ENCODE measurements at regions not wholly inside any gene's neighbourhood (a gene's known extent, or its start where the extent isn't known, plus 50 kb on each side); places are given as distances from the start of the nearest gene placed in this dataset.

DNA sequence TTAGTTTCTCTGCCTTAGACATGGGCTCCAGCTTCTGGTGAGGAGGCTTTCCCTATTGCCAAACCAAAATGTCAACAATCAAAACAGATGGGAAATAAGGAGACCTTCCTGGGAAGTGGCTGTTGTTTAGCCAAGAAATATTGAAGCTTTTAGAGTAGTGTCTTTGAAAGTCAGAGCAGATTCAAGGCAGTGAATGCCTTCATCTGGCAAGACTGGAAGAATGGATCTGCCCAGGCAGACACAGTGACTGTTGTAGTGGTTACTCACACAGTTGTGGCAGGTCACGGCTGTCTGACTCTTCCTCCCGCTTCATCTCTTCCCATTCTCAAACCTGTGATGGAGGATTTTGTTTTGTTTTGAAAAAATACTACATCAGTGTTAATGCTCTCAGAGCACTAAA lies 154.1 kb upstream of the ADO start:
- Histone ChIP-seq H3K79me2 (ENCODE audit: control insufficient read depth, insufficient read depth, low read length) (no peaks in the 10 kb centered on the region), H3K36me3 (replicated peaks in 1 of 2; ENCODE audit: control extremely low read depth in 1 of 2, control insufficient read depth in 1 of 2, extremely low read depth in 1 of 2, insufficient read depth in 2 of 2, low read length in 1 of 2) (no peaks in the 10 kb centered on the region), H3K4me1 (ENCODE audit: control insufficient read depth in 2 of 2, insufficient read depth in 2 of 2, low read length in 2 of 2) (peaks cover 56 to 60% of the 10 kb centered on the region in 2 donors), H3K9me3 (ENCODE audit: control extremely low read depth in 1 of 3, control insufficient read depth in 2 of 3, insufficient read depth in 1 of 3, low read length in 2 of 3) (peaks cover 0 to 12% (median 11%) of the 10 kb centered on the region in 3 donors), H4K20me1 (ENCODE audit: control insufficient read depth, insufficient read depth, low read length, poor library complexity, severe bottlenecking) (no peaks in the 10 kb centered on the region), H3K27me3 (replicated peaks in 1 of 4; ENCODE audit: control extremely low read depth in 1 of 4, control insufficient read depth in 3 of 4, insufficient read depth in 4 of 4, low read length in 3 of 4) (peaks cover 0 to 18% (median 0%) of the 10 kb centered on the region in 4 experiments), H3K4me3 (ENCODE audit: control extremely low read depth in 1 of 5, extremely low read depth in 1 of 5, insufficient read depth in 1 of 5, low read depth in 2 of 5, low read length in 4 of 5) (no peak overlapping the region), H2AFZ (ENCODE audit: insufficient read depth, low read depth, low read length, poor library complexity, severe bottlenecking) (no peak overlapping the region), H3K27ac (ENCODE audit: low read length in 2 of 2) (no peak overlapping the region), H3K9ac (ENCODE audit: low read length) (no peak overlapping the region), H3K4me2 (replicated peaks; ENCODE audit: low read depth, low read length, poor library complexity, severe bottlenecking) (no peak overlapping the region)
- WGBS (ENCODE audit: insufficient coverage) = no CpG with 5 or more reads among the region's 2 CpGs
- POLR2A ChIA-PET = no interaction called here
- Mint-ChIP-seq H3K27me3 (no peaks in the 10 kb centered on the region), H3K9me3 (ENCODE audit: insufficient read depth) (peaks cover 6% of the 10 kb centered on the region), H3K4me1 (peaks cover 62% of the 10 kb centered on the region), H3K4me3 (no peak overlapping the region), H3K27ac (no peak overlapping the region)
- no peak for DNase-seq
- ATAC-seq (ENCODE audit: low read depth) = no peak
- TF ChIP-seq CTCF (IDR thresholded peaks at IDR 0.05) (no peak), EZH2 (IDR thresholded peaks at IDR 0.05; ENCODE audit: borderline replicate concordance, insufficient read depth, low read depth, low read length, poor library complexity, severe bottlenecking) (no peak)
- intact Hi-C loops (cut with micrococcal nuclease) = no loop called here
- CTCF ChIA-PET = interaction anchor here (3.3 kb wide), 1 partner anchor 13 kb away, joined by 7 read pairs; no protein-coding TSS in a partner anchor

DNA sequence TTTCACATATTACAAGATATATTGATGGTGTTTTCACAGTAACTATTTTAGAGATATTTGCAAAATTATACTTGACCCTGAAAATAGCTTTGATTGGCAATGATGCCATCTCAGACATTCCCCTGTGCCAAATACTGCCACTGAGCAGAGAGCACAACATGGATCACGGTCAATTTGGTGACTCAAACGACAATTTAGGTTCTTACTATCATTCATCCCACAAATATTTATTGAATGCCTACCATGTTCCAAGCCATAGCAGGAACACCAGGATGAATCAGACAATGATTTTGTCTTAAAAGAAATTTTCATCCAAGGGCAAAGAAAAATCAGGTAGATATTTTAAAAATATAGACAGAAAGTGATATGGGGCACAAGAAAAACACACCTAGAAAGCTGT lies 153.2 kb upstream of the ADO start:
- 56% methylated on average over 2 of the region's 2 CpGs for WGBS (ENCODE audit: insufficient coverage)
- Mint-ChIP-seq H3K27me3 (no peaks in the 10 kb centered on the region), H3K4me1 (peaks cover 67% of the 10 kb centered on the region), H3K9me3 (ENCODE audit: insufficient read depth) (peaks cover 9% of the 10 kb centered on the region), H3K4me3 (no peak overlapping the region), H3K27ac (no peak overlapping the region)
- no peak overlapping the region for H3K4me2 ChIP-seq (replicated peaks; ENCODE audit: low read depth, low read length, poor library complexity, severe bottlenecking)
- peaks cover 0 to 17% (median 16%) of the 10 kb centered on the region in 3 donors for H3K9me3 ChIP-seq (ENCODE audit: control extremely low read depth in 1 of 3, control insufficient read depth in 2 of 3, insufficient read depth in 1 of 3, low read length in 2 of 3)
- ATAC-seq (ENCODE audit: low read depth) = no peak
- DNase-seq = no peak
- ChIA-PET POLR2A (interaction anchor here (0.8 kb wide), 1 partner anchor 13 kb away, joined by 4 read pairs; no protein-coding TSS in a partner anchor), CTCF (interaction anchor here (3.3 kb wide), 1 partner anchor 14 kb away, joined by 7 read pairs; no protein-coding TSS in a partner anchor)
- H3K36me3 ChIP-seq (replicated peaks in 1 of 2; ENCODE audit: control extremely low read depth in 1 of 2, control insufficient read depth in 1 of 2, extremely low read depth in 1 of 2, insufficient read depth in 2 of 2, low read length in 1 of 2) = no peaks in the 10 kb centered on the region
- H2AFZ ChIP-seq (ENCODE audit: insufficient read depth, low read depth, low read length, poor library complexity, severe bottlenecking) = no peak overlapping the region
- no peaks in the 10 kb centered on the region for H3K79me2 ChIP-seq (ENCODE audit: control insufficient read depth, insufficient read depth, low read length)
- TF ChIP-seq CTCF (IDR thresholded peaks at IDR 0.05) = no peak
- TF ChIP-seq EZH2 (IDR thresholded peaks at IDR 0.05; ENCODE audit: borderline replicate concordance, insufficient read depth, low read depth, low read length, poor library complexity, severe bottlenecking) = no peak
- no peaks in the 10 kb centered on the region for H4K20me1 ChIP-seq (ENCODE audit: control insufficient read depth, insufficient read depth, low read length, poor library complexity, severe bottlenecking)
- H3K9ac ChIP-seq (ENCODE audit: low read length) = no peak overlapping the region
- H3K27ac ChIP-seq (ENCODE audit: low read length in 2 of 2) = no peak overlapping the region
- intact Hi-C loops (cut with micrococcal nuclease) = no loop called here
- H3K27me3 ChIP-seq (replicated peaks in 1 of 4; ENCODE audit: control extremely low read depth in 1 of 4, control insufficient read depth in 3 of 4, insufficient read depth in 4 of 4, low read length in 3 of 4) = peaks cover 0 to 24% (median 0%) of the 10 kb centered on the region in 4 experiments
- peaks cover 61 to 66% of the 10 kb centered on the region in 2 donors for H3K4me1 ChIP-seq (ENCODE audit: control insufficient read depth in 2 of 2, insufficient read depth in 2 of 2, low read length in 2 of 2)
- no peak overlapping the region for H3K4me3 ChIP-seq (ENCODE audit: control extremely low read depth in 1 of 5, extremely low read depth in 1 of 5, insufficient read depth in 1 of 5, low read depth in 2 of 5, low read length in 4 of 5)
